Astrocyte of the spinal cord (primary cell): ENCODE measurements at regions not wholly inside any gene's neighbourhood (a gene's known extent, or its start where the extent isn't known, plus 50 kb on each side); places are given as distances from the start of the nearest gene placed in this dataset.

Experiments
- DNase-seq: peaks from one replicate; pipeline ENCODE4 v3.0.0; 2011; ENCODE audit warnings: low read depth, low spot score
- H3K4me3 ChIP-seq: 2 replicates; pipeline ENCODE4 v1.5.1; 2011; ENCODE audit warnings: low read depth, mild to moderate bottlenecking, low read length, moderate library complexity
- in situ Hi-C: cut with HindIII; loops from 2 replicates; pipeline ENCODE4 v1.10.0; 2017; ENCODE audit warnings: low sequenced_read_pairs
- TF ChIP-seq, protein P1 (sequence below): IDR thresholded peaks from 2 replicates; pipeline ENCODE4 v1.5.1; 2012; ENCODE audit warnings: low read depth, mild to moderate bottlenecking, low read length, inconsistent platforms

- in situ Hi-C loops: no loop called here
- no peak overlapping the region for H3K4me3 ChIP-seq
- peak; percentile 95 for DNase-seq
- TF ChIP-seq, protein P1, sequence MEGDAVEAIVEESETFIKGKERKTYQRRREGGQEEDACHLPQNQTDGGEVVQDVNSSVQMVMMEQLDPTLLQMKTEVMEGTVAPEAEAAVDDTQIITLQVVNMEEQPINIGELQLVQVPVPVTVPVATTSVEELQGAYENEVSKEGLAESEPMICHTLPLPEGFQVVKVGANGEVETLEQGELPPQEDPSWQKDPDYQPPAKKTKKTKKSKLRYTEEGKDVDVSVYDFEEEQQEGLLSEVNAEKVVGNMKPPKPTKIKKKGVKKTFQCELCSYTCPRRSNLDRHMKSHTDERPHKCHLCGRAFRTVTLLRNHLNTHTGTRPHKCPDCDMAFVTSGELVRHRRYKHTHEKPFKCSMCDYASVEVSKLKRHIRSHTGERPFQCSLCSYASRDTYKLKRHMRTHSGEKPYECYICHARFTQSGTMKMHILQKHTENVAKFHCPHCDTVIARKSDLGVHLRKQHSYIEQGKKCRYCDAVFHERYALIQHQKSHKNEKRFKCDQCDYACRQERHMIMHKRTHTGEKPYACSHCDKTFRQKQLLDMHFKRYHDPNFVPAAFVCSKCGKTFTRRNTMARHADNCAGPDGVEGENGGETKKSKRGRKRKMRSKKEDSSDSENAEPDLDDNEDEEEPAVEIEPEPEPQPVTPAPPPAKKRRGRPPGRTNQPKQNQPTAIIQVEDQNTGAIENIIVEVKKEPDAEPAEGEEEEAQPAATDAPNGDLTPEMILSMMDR: no peak
These were observed 704.2 kb upstream of the CITED2 start for GRCh38 chr6:140078561-140079125.

DNA sequence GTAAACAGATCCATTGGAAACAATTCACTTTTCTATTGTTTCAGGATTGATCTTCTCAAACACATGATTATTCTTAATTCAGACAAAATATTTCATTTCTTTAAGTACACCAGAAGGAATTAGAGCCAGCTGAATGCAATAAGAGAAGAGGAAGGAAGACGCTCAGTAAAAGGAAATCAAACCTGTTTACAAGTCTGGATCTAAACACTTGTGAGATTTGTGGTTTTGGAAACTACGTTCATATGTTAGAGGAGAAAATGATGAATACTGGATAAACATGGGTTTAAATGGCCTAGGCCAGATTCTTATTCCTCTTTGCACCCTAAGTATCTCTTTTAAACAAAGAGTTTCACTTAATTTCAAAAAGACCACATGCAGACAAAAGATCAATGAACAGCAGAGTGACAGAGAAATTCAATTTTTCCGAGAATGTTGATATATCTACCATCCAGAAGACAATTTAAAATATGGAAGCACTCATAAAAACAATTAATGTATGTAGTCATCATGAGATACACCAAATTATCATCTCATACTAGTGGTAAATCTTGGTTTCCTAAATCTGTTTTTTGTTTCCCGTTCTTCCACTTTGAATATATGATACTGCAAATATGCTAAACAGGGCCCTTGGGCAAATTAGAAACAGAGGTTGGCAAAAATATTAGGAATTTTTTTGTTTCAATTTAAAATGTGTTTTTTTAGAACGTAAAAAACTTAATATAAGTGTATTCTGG, 703.5 kb upstream of the CITED2 start:
- H3K4me3 ChIP-seq: no peak overlapping the region
- DNase-seq: no peak
- in situ Hi-C loops: no loop called here
- TF ChIP-seq, protein P1: no peak

GRCh38 chr6:140076105-140076504, 701.7 kb upstream of the CITED2 start:
- no peak overlapping the region for H3K4me3 ChIP-seq
- DNase-seq: no peak
- in situ Hi-C loops: no loop called here
- TF ChIP-seq, protein P1: no peak

DNA sequence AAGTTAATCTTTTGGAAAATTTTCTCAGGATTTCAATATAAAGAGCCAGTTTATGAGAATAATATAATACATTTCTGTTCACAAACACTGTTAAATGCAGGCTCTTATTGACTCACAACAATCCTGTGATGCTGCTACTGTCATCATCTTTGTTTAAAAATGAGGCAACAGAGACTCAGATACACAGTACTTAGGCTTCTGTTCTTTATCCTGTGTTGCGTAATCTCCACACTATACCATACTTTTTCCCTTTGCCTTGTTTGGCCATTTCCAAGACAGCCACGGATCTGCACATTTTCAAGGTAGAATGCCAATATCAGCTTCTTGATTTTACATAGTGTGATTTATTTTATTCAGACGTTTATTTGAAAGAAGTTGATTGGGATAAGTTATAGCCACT, 699.0 kb upstream of the CITED2 start:
- TF ChIP-seq, protein P1: no peak
- no peak for DNase-seq
- no peak overlapping the region for H3K4me3 ChIP-seq
- in situ Hi-C loops: no loop called here

DNA sequence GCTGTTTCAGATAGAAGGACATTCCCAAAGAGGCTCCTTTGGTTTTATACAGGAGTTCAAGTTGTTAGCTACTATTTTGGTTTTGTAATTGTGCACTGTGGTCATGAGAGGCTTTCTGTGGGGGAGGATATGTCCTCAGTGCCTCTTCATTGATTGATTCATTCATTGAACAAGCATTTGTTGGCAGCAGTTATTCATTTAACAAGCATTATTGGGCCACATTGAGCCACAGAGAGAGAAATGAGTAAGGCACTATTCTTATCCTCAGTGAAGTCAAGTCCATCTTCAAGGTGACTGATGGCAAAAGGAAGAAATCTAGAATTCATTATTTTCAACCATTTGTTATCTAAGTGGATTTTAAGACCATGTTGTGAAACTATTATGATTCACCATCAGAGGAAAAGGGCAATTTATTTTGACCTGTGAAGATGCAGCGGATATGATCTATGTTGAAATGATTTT, 697.2 kb upstream of the CITED2 start:
- in situ Hi-C loops: no loop called here
- H3K4me3 ChIP-seq: no peak overlapping the region
- DNase-seq: peak; percentile 72
- TF ChIP-seq, protein P1: no peak

GRCh38 chr6:140070846-140071473, 696.5 kb upstream of the CITED2 start:
- no peak overlapping the region for H3K4me3 ChIP-seq
- TF ChIP-seq, protein P1: no peak
- peak; percentile 84 for DNase-seq
- in situ Hi-C loops: no loop called here
